Parathyroid adenoma (tissue), 2 donors: ENCODE measurements at regions not wholly inside any gene's neighbourhood (a gene's known extent, or its start where the extent isn't known, plus 50 kb on each side); places are given as distances from the start of the nearest gene placed in this dataset.

Source experiments
- H2AFZ ChIP-seq: fragments of 300-600 bp; sonication (generic); one replicate; pipeline ENCODE4 v1.7.0; 2017; ENCODE audit warnings: antibody characterized with exemption, mild to moderate bottlenecking
- H3K27ac ChIP-seq: fragments of 300-600 bp; sonication (generic); one replicate; pipeline ENCODE4 v1.7.0; 2017
- H3K27me3 ChIP-seq: fragments of 300-600 bp; sonication (generic); one replicate; pipeline ENCODE4 v1.7.0; 2017; ENCODE audit warnings: low read length; ENCODE audit not compliant: control insufficient read depth, insufficient read depth
- H3K36me3 ChIP-seq: fragments of 300-600 bp; sonication (generic); one replicate; pipeline ENCODE4 v1.7.0; 2017; ENCODE audit warnings: low read length; ENCODE audit not compliant: control insufficient read depth, insufficient read depth
- H3K4me1 ChIP-seq: fragments of 300-600 bp; sonication (generic); one replicate; pipeline ENCODE4 v1.7.0; 2017; ENCODE audit warnings: control low read depth
- H3K4me2 ChIP-seq: fragments of 300-600 bp; sonication (generic); one replicate; pipeline ENCODE4 v1.7.0; 2017; ENCODE audit warnings: low read length
- H3K4me3 ChIP-seq: fragments of 300-600 bp; sonication (generic); one replicate; pipeline ENCODE4 v1.7.0; 2017; ENCODE audit warnings: low read depth, low read length
- H3K79me2 ChIP-seq: fragments of 300-600 bp; sonication (generic); one replicate; pipeline ENCODE4 v1.7.0; 2017; ENCODE audit warnings: control low read depth
- H3K9ac ChIP-seq: fragments of 300-600 bp; sonication (generic); one replicate; pipeline ENCODE4 v1.7.0; 2017; ENCODE audit warnings: mild to moderate bottlenecking
- H3K9me3 ChIP-seq: fragments of 300-600 bp; sonication (generic); one replicate; pipeline ENCODE4 v1.7.0; 2017; ENCODE audit warnings: low read length; ENCODE audit not compliant: control insufficient read depth
- TF ChIP-seq, protein P1 (sequence below): fragments of 300-600 bp; sonication (generic); IDR thresholded peaks from one replicate; pipeline ENCODE4 v1.7.0; 2017; ENCODE audit warnings: antibody characterized with exemption, mild to moderate bottlenecking
- donor health status: primary hyperparathyroidism.

DNA sequence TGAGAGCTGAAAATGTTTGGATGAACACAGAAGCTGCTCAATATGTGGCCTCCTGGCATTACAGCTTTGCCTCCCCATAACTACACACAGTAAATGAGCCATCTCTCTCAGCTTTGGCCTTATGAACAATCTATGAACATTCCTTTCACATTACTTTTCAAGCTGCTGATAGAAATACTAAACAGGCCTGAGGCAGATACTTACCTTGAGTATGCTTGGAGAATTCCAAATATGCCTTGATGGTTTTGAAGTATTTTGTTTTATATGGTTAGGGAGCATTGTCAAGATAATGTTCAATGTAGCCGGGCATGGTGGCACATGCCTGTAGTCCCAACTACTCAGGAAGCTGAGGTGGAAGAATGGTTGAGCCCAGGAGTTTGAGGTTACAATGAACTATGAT lies 104.5 kb downstream of the CD24 start:
- H3K27ac ChIP-seq: no peak overlapping the region

GRCh38 chr6:106869203-106869602 lies 105.3 kb downstream of the CD24 start:
- H3K36me3 ChIP-seq: no peaks in the 10 kb centered on the region
- no peaks in the 10 kb centered on the region for H3K9me3 ChIP-seq
- H3K4me2 ChIP-seq: no peak overlapping the region
- H3K79me2 ChIP-seq: no peaks in the 10 kb centered on the region
- no peak overlapping the region for H3K9ac ChIP-seq
- H3K4me3 ChIP-seq: no peak overlapping the region
- TF ChIP-seq, protein P1, sequence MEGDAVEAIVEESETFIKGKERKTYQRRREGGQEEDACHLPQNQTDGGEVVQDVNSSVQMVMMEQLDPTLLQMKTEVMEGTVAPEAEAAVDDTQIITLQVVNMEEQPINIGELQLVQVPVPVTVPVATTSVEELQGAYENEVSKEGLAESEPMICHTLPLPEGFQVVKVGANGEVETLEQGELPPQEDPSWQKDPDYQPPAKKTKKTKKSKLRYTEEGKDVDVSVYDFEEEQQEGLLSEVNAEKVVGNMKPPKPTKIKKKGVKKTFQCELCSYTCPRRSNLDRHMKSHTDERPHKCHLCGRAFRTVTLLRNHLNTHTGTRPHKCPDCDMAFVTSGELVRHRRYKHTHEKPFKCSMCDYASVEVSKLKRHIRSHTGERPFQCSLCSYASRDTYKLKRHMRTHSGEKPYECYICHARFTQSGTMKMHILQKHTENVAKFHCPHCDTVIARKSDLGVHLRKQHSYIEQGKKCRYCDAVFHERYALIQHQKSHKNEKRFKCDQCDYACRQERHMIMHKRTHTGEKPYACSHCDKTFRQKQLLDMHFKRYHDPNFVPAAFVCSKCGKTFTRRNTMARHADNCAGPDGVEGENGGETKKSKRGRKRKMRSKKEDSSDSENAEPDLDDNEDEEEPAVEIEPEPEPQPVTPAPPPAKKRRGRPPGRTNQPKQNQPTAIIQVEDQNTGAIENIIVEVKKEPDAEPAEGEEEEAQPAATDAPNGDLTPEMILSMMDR: no peak
- no peak overlapping the region for H3K27ac ChIP-seq
- H3K4me1 ChIP-seq: peaks cover 3% of the 10 kb centered on the region
- no peak overlapping the region for H2AFZ ChIP-seq
- no peaks in the 10 kb centered on the region for H3K27me3 ChIP-seq

More for the DNA sequence above, 104.5 kb downstream of the CD24 start:
- Histone ChIP-seq H3K4me1 (peaks cover 3% of the 10 kb centered on the region), H3K36me3 (no peaks in the 10 kb centered on the region), H3K27me3 (no peaks in the 10 kb centered on the region), H3K9me3 (no peaks in the 10 kb centered on the region), H3K9ac (no peak overlapping the region), H2AFZ (no peak overlapping the region), H3K4me2 (no peak overlapping the region), H3K4me3 (no peak overlapping the region), H3K79me2 (no peaks in the 10 kb centered on the region)
- TF ChIP-seq, protein P1: no peak

GRCh38 chr6:106866875-106867658 lies 107.5 kb downstream of the CD24 start:
- Histone ChIP-seq H3K9me3 (no peaks in the 10 kb centered on the region), H2AFZ (no peak overlapping the region), H3K4me3 (no peak overlapping the region), H3K4me2 (no peak overlapping the region), H3K4me1 (peaks cover under 1% of the 10 kb centered on the region), H3K27me3 (no peaks in the 10 kb centered on the region), H3K9ac (no peak overlapping the region), H3K79me2 (no peaks in the 10 kb centered on the region), H3K27ac (no peak overlapping the region), H3K36me3 (no peaks in the 10 kb centered on the region)
- TF ChIP-seq, protein P1: no peak

GRCh38 chr6:106862858-106863257 lies 111.7 kb downstream of the CD24 start:
- no peak overlapping the region for H3K9ac ChIP-seq
- no peaks in the 10 kb centered on the region for H3K4me1 ChIP-seq
- no peaks in the 10 kb centered on the region for H3K27me3 ChIP-seq
- H3K4me3 ChIP-seq: no peak overlapping the region
- H3K27ac ChIP-seq: no peak overlapping the region
- no peaks in the 10 kb centered on the region for H3K36me3 ChIP-seq
- TF ChIP-seq, protein P1: no peak
- H3K4me2 ChIP-seq: no peak overlapping the region
- H3K9me3 ChIP-seq: no peaks in the 10 kb centered on the region
- no peak overlapping the region for H2AFZ ChIP-seq
- no peaks in the 10 kb centered on the region for H3K79me2 ChIP-seq

DNA sequence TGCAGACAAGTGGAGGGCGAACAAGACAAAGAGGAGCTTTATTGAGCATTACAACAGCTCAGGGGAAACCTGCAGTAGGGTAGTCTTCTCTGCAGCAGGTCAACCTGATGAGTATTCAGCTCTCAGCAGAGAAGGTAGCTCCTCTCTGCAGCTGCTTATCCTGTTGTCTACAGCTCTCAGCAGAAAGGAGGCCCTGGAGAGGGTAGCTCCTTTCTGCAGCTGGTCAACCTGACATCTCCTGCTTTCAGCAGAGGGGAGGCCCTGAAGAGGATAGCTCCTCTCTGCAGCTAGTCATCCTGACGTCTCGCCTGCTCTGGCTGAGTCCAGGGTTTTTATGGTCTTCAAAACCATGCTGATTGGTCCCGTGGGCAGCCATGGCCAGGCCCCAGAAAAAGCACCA lies 113.6 kb downstream of the CD24 start:
- H3K36me3 ChIP-seq: no peaks in the 10 kb centered on the region
- TF ChIP-seq, protein P1: no peak
- no peaks in the 10 kb centered on the region for H3K27me3 ChIP-seq

More for the DNA sequence above, 113.6 kb downstream of the CD24 start:
- no peaks in the 10 kb centered on the region for H3K79me2 ChIP-seq
- no peak overlapping the region for H3K4me3 ChIP-seq
- no peaks in the 10 kb centered on the region for H3K9me3 ChIP-seq
- no peak overlapping the region for H3K4me2 ChIP-seq
- H2AFZ ChIP-seq: no peak overlapping the region
- H3K27ac ChIP-seq: no peak overlapping the region
- H3K9ac ChIP-seq: no peak overlapping the region
- no peaks in the 10 kb centered on the region for H3K4me1 ChIP-seq
